Keratinocyte (primary cell): ENCODE measurements at regions not wholly inside any gene's neighbourhood (a gene's known extent, or its start where the extent isn't known, plus 50 kb on each side); places are given as distances from the start of the nearest gene placed in this dataset.

Experiments
- DNase-seq: peaks from one replicate; pipeline ENCODE4 v3.0.0-alpha.2; 2011; ENCODE audit warnings: low read depth, missing footprints, low spot score
- FAIRE-seq: peaks from 2 replicates; lab custom pipeline; 2011; peaks lifted over from hg19 to GRCh38; lab: Jason Lieb, UNC
- H2AFZ ChIP-seq: 2 replicates; pipeline ENCODE4 v1.6.0; 2012; ENCODE audit warnings: low read length, control low read depth, inconsistent platforms; ENCODE audit not compliant: control insufficient read depth
- H3K27ac ChIP-seq: 2 replicates; pipeline ENCODE4 v1.5.1; 2011; ENCODE audit warnings: low read length; ENCODE audit not compliant: control insufficient read depth, insufficient read depth
- H3K27me3 ChIP-seq: 3 replicates; pipeline ENCODE4 v1.6.0; 2011; ENCODE audit warnings: low read length; ENCODE audit not compliant: control insufficient read depth, insufficient read depth; ENCODE audit errors: extremely low read depth
- H3K36me3 ChIP-seq, 2 experiments: 2 replicates in 1 of 2; 3 replicates in 1 of 2; pipeline ENCODE4 v1.5.1; 2011; ENCODE audit warnings: low read length in 2 of 2, mild to moderate bottlenecking in 1 of 2; ENCODE audit not compliant: control insufficient read depth in 2 of 2, insufficient read depth in 2 of 2; ENCODE audit errors: extremely low read depth in 1 of 2
- H3K4me1 ChIP-seq: 3 replicates; pipeline ENCODE4 v1.5.1; 2011; ENCODE audit warnings: low read length; ENCODE audit not compliant: control insufficient read depth, insufficient read depth; ENCODE audit errors: extremely low read depth
- H3K4me2 ChIP-seq: 3 replicates; pipeline ENCODE4 v1.6.0; 2011; ENCODE audit warnings: low read depth, low read length; ENCODE audit not compliant: control insufficient read depth, insufficient read depth; ENCODE audit errors: extremely low read depth
- H3K4me3 ChIP-seq, 3 experiments: fragments of 200-600 bp in 1 of 3; sonication (generic) in 1 of 3; 2 replicates in 2 of 3; 3 replicates in 1 of 3; pipeline ENCODE4 v1.5.1; 2011 to 2016; ENCODE audit warnings: low read length in 3 of 3, mild to moderate bottlenecking in 3 of 3, control low read depth in 2 of 3, inconsistent platforms in 1 of 3, low read depth in 1 of 3, mixed read lengths in 1 of 3, mixed run types in 1 of 3, moderate library complexity in 1 of 3; ENCODE audit not compliant: control insufficient read depth in 2 of 3, insufficient read depth in 2 of 3; ENCODE audit errors: extremely low read depth in 1 of 3
- H3K79me2 ChIP-seq: 2 replicates; pipeline ENCODE4 v1.6.0; 2012; ENCODE audit warnings: low read length; ENCODE audit not compliant: control insufficient read depth, insufficient read depth
- H3K9ac ChIP-seq: 3 replicates; pipeline ENCODE4 v1.6.0; 2011; ENCODE audit warnings: low read length; ENCODE audit not compliant: control insufficient read depth, insufficient read depth; ENCODE audit errors: extremely low read depth
- H3K9me1 ChIP-seq: 3 replicates; pipeline ENCODE4 v1.6.0; 2011; ENCODE audit warnings: low read length; ENCODE audit not compliant: control insufficient read depth, insufficient read depth; ENCODE audit errors: extremely low read depth
- H3K9me3 ChIP-seq: 2 replicates; pipeline ENCODE4 v1.5.1; 2012; ENCODE audit warnings: low read depth, low read length; ENCODE audit not compliant: control insufficient read depth
- H4K20me1 ChIP-seq: 3 replicates; pipeline ENCODE4 v1.6.0; 2011; ENCODE audit warnings: low read length; ENCODE audit not compliant: control insufficient read depth, insufficient read depth; ENCODE audit errors: extremely low read depth
- EZH2 ChIP-seq: IDR thresholded peaks from one replicate; pipeline ENCODE4 v1.6.1; 2012; ENCODE audit warnings: inconsistent platforms, mild to moderate bottlenecking, low read length, moderate library complexity
- dilution Hi-C: fragments of 300-500 bp; cut with MboI; formaldehyde crosslinking; loops from one replicate; pipeline ENCODE4 v1.7.0; 2020; ENCODE audit warnings: low sequenced_read_pairs; ENCODE audit not compliant: extremely low pct_ligation_motif_present
- TF ChIP-seq, protein P1 (sequence below), 3 experiments: IDR thresholded peaks in 1 of 3; conservative IDR thresholded peaks in 1 of 3; optimal IDR thresholded peaks in 1 of 3; 2 replicates in 2 of 3; 3 replicates in 1 of 3; pipeline versions ENCODE3 to v1.5.1; 2011; ENCODE audit warnings: low read length in 3 of 3, mild to moderate bottlenecking in 3 of 3, moderate library complexity in 2 of 3, control low read depth in 1 of 3, inconsistent platforms in 1 of 3; ENCODE audit not compliant: insufficient read depth in 2 of 3; ENCODE audit errors: extremely low read depth in 1 of 3

DNA sequence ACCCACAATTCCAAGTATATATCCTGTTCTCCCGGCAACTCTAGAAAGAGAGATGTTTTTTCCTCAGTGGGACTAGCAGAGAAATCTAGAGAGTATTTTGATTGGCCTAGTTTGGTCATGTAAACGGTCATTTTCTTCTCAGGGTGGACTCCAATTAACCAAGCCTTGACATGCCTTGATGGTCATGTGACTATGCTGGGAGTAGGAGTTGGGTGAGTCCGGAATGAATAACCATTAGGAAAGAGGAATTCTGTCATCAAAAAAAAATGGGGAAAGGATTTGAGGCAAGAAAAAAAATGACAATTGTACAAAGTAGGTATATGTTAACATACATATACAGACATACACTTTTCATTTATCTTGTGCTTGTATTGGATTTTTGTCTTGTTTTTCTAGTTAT, 248.2 kb upstream of the CDH20 start:
- Histone ChIP-seq H3K79me2 (no peaks in the 10 kb centered on the region), H3K27ac (no peak overlapping the region), H4K20me1 (no peaks in the 10 kb centered on the region), H3K4me3 (no peak overlapping the region), H3K36me3 (no peaks in the 10 kb centered on the region), H3K9me1 (no peaks in the 10 kb centered on the region), H3K9ac (no peak overlapping the region), H3K9me3 (no peaks in the 10 kb centered on the region), H3K4me2 (no peak overlapping the region), H2AFZ (no peak overlapping the region), H3K4me1 (no peaks in the 10 kb centered on the region), H3K27me3 (no peaks in the 10 kb centered on the region)
- no peak for DNase-seq
- no peak for TF ChIP-seq EZH2
- TF ChIP-seq, protein P1, sequence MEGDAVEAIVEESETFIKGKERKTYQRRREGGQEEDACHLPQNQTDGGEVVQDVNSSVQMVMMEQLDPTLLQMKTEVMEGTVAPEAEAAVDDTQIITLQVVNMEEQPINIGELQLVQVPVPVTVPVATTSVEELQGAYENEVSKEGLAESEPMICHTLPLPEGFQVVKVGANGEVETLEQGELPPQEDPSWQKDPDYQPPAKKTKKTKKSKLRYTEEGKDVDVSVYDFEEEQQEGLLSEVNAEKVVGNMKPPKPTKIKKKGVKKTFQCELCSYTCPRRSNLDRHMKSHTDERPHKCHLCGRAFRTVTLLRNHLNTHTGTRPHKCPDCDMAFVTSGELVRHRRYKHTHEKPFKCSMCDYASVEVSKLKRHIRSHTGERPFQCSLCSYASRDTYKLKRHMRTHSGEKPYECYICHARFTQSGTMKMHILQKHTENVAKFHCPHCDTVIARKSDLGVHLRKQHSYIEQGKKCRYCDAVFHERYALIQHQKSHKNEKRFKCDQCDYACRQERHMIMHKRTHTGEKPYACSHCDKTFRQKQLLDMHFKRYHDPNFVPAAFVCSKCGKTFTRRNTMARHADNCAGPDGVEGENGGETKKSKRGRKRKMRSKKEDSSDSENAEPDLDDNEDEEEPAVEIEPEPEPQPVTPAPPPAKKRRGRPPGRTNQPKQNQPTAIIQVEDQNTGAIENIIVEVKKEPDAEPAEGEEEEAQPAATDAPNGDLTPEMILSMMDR (optimal IDR thresholded peaks at IDR 0.05 in 1 of 3, IDR thresholded peaks at IDR 0.05 in 1 of 3, conservative IDR thresholded peaks at IDR 0.05 in 1 of 3; ENCODE audit: extremely low read depth in 1 of 3, insufficient read depth in 2 of 3, low read length in 3 of 3), result no peak
- dilution Hi-C loops, result no loop called here
- FAIRE-seq, result no peak

DNA sequence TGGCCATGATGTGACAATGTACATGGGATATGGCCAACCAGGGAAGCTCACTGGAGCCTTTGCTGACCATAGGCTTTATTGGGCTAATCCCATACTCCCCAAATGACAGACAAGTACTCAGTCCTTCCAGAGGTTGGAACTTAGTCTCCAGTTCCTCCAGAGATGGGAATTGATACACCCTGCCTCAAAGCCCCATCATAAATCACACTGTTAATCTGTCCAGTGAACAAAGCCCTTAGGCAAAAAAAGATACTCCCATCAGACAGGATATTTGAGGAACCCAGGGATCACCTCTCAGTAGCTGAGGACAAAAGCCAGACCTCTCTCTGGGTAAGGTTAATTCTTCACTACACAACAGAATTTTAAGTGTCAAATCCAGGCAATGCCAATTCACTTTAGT, 247.5 kb upstream of the CDH20 start:
- no peaks in the 10 kb centered on the region for H3K9me3 ChIP-seq
- no peak overlapping the region for H3K27ac ChIP-seq
- dilution Hi-C loops, result no loop called here
- no peak for TF ChIP-seq EZH2
- TF ChIP-seq, protein P1 (optimal IDR thresholded peaks at IDR 0.05 in 1 of 3, IDR thresholded peaks at IDR 0.05 in 1 of 3, conservative IDR thresholded peaks at IDR 0.05 in 1 of 3; ENCODE audit: extremely low read depth in 1 of 3, insufficient read depth in 2 of 3, low read length in 3 of 3), result peak in 1 of 3 experiments; percentile 6
- no peak for DNase-seq
- no peaks in the 10 kb centered on the region for H4K20me1 ChIP-seq
- H3K27me3 ChIP-seq, result no peaks in the 10 kb centered on the region
- no peak for FAIRE-seq
- H3K4me3 ChIP-seq, result no peak overlapping the region
- H3K79me2 ChIP-seq, result no peaks in the 10 kb centered on the region
- H2AFZ ChIP-seq, result no peak overlapping the region
- H3K36me3 ChIP-seq, result no peaks in the 10 kb centered on the region
- H3K9me1 ChIP-seq, result no peaks in the 10 kb centered on the region
- no peak overlapping the region for H3K4me2 ChIP-seq
- H3K9ac ChIP-seq, result no peak overlapping the region
- no peaks in the 10 kb centered on the region for H3K4me1 ChIP-seq
